GM12878 (cell line): ENCODE measurements at regions not wholly inside any gene's neighbourhood (a gene's known extent, or its start where the extent isn't known, plus 50 kb on each side); places are given as distances from the start of the nearest gene placed in this dataset.

Experiments
- ATAC-seq: fragments of 200-7000 bp; cut with Tn5 transposase; 3 replicates; pipeline ENCODE4 v1.9.1; 2020; ENCODE audit warnings: mild to moderate bottlenecking, moderate library complexity
- BruUV-seq: library from RNA; stranded (reverse); fragments of 400-500 nt; replicated peaks from 2 replicates; lab custom pipeline; 2021; lab: Mats Ljungman, UMichigan
- CTCF ChIA-PET: fragments of 300-600 bp; sonication (Branson Sonifier 250); formaldehyde crosslinking; extraction: SDS; loops from one replicate; lab custom pipeline; 2021; ENCODE audit warnings: inconsistent platforms; lab: Yijun Ruan, JAX
- POLR2A ChIA-PET: fragments of 350-600 bp; formaldehyde crosslinking; extraction: SDS; loops from one replicate; lab custom pipeline; 2021; ENCODE audit warnings: inconsistent platforms; lab: Charles Lee
- RAD21 ChIA-PET: fragments of 300-600 bp; sonication (Branson Sonifier 250); formaldehyde crosslinking; loops from one replicate; lab custom pipeline; 2023; ENCODE audit warnings: antibody characterized with exemption; ENCODE audit not compliant: unreplicated experiment; lab: Charles Lee
- SMC1A ChIA-PET: fragments of 300-600 bp; sonication (Branson Sonifier 250); formaldehyde crosslinking; loops from one replicate; lab custom pipeline; 2023; ENCODE audit not compliant: unreplicated experiment, uncharacterized antibody; lab: Charles Lee
- DNase-seq: peaks from one replicate; pipeline ENCODE4 v3.0.0-alpha.2; 2011; ENCODE audit warnings: low read depth, low spot score
- FAIRE-seq: peaks from 3 replicates; lab custom pipeline; 2011; peaks lifted over from hg19 to GRCh38; lab: Jason Lieb, UNC
- H2AFZ ChIP-seq: 2 replicates; pipeline ENCODE4 v1.6.0; 2011; ENCODE audit warnings: low read depth, low read length, control low read depth; ENCODE audit not compliant: control insufficient read depth
- H3K27ac ChIP-seq: 2 replicates; pipeline ENCODE4 v1.5.1; 2011; ENCODE audit warnings: control low read depth; ENCODE audit not compliant: control insufficient read depth, insufficient read depth
- H3K27me3 ChIP-seq, 2 experiments: replicated peaks in 1 of 2; 2 replicates each; pipeline versions ENCODE4 v1.6.0 to v1.6.1; 2011; ENCODE audit warnings: low read length in 1 of 2; ENCODE audit not compliant: control insufficient read depth in 2 of 2, insufficient read depth in 2 of 2
- H3K36me3 ChIP-seq, 2 experiments: 2 replicates each; pipeline ENCODE4 v1.5.1; 2011; ENCODE audit warnings: low read length in 1 of 2; ENCODE audit not compliant: control insufficient read depth in 2 of 2, insufficient read depth in 2 of 2
- H3K4me1 ChIP-seq: 2 replicates; pipeline ENCODE4 v1.6.1; 2011; ENCODE audit warnings: mild to moderate bottlenecking, low read length, moderate library complexity, mixed read lengths; ENCODE audit not compliant: control insufficient read depth, insufficient read depth
- H3K4me2 ChIP-seq: 2 replicates; pipeline ENCODE4 v1.6.0; 2011; ENCODE audit warnings: control low read depth; ENCODE audit not compliant: control insufficient read depth, insufficient read depth
- H3K4me3 ChIP-seq: fragments of 200-600 bp; sonication (generic); 2 replicates; pipeline ENCODE4 v1.5.1; 2016
- H3K79me2 ChIP-seq: 2 replicates; pipeline ENCODE4 v1.6.0; 2011; ENCODE audit warnings: low read length; ENCODE audit not compliant: control insufficient read depth, insufficient read depth
- H3K9ac ChIP-seq: 2 replicates; pipeline ENCODE4 v1.8.0; 2011; ENCODE audit warnings: low read length, control low read depth, mixed read lengths; ENCODE audit not compliant: control insufficient read depth, insufficient read depth
- H3K9me3 ChIP-seq: replicated peaks from 3 replicates; pipeline ENCODE4 v1.5.1; 2011; ENCODE audit warnings: mild to moderate bottlenecking, low read length; ENCODE audit not compliant: control insufficient read depth, insufficient read depth
- H4K20me1 ChIP-seq: 2 replicates; pipeline ENCODE4 v1.6.0; 2011; ENCODE audit not compliant: control insufficient read depth, insufficient read depth
- BCL11A ChIP-seq: IDR thresholded peaks from 2 replicates; pipeline ENCODE4 v1.6.1; 2011; ENCODE audit warnings: low read depth, low read length
- BRCA1 ChIP-seq: IDR thresholded peaks from 2 replicates; pipeline ENCODE4 v1.6.1; 2011; ENCODE audit warnings: low read depth, low read length, improper control_type of control experiment
- CBX5 ChIP-seq: sonication (generic); IDR thresholded peaks from 2 replicates; pipeline ENCODE4 v1.6.1; 2016; ENCODE audit warnings: low read depth, moderate library complexity, mild to moderate bottlenecking, inconsistent platforms
- ETV6 ChIP-seq, 2 experiments: fragments of 450-650 bp in 1 of 2; IDR thresholded peaks in 1 of 2; conservative IDR thresholded peaks in 1 of 2; 2 replicates each; pipeline ENCODE4 v1.6.1; 2014; ENCODE audit warnings: antibody characterized with exemption in 1 of 2, borderline replicate concordance in 1 of 2, low read depth in 1 of 2, mild to moderate bottlenecking in 1 of 2, moderate library complexity in 1 of 2
- FOXK2 ChIP-seq: fragments of 450-650 bp; IDR thresholded peaks from 2 replicates; pipeline ENCODE4 v1.6.1; 2017; ENCODE audit warnings: mild to moderate bottlenecking, moderate library complexity
- MLLT1 ChIP-seq: fragments of 450-650 bp; IDR thresholded peaks from 2 replicates; pipeline ENCODE4 v1.6.1; 2016; ENCODE audit warnings: mild to moderate bottlenecking
- POU2F2 ChIP-seq: IDR thresholded peaks from 3 replicates; pipeline ENCODE4 v1.6.1; 2011; ENCODE audit warnings: low read depth, mild to moderate bottlenecking, low read length, borderline replicate concordance
- RBBP5 ChIP-seq: fragments of 200-600 bp; sonication (generic); conservative IDR thresholded peaks from 2 replicates; pipeline ENCODE4 v1.6.1; 2016
- RELA ChIP-seq: fragments of 450-650 bp; IDR thresholded peaks from 2 replicates; pipeline ENCODE4 v1.8.0; 2014; ENCODE audit warnings: borderline replicate concordance; ENCODE audit not compliant: partially characterized antibody
- RUNX3 ChIP-seq: IDR thresholded peaks from 2 replicates; pipeline ENCODE4 v1.6.1; 2012; ENCODE audit warnings: low read length, inconsistent platforms
- SUPT20H ChIP-seq: IDR thresholded peaks from 2 replicates; pipeline ENCODE4 v1.6.1; 2011; ENCODE audit warnings: low read depth, mild to moderate bottlenecking, low read length, moderate library complexity, borderline replicate concordance; ENCODE audit not compliant: control insufficient read depth
- TBL1XR1 ChIP-seq: IDR thresholded peaks from 2 replicates; pipeline ENCODE4 v1.6.1; 2012; ENCODE audit warnings: low read depth, low read length, improper control_type of control experiment
- ZNF622 ChIP-seq: fragments of 450-650 bp; IDR thresholded peaks from 2 replicates; pipeline ENCODE4 v1.6.1; 2017; ENCODE audit warnings: mild to moderate bottlenecking, inconsistent platforms
- WGBS: methylation state at CpG from one replicate; pipeline ENCODE4 v1.1.6; 2016; ENCODE audit warnings: low lambda C conversion rate; ENCODE audit not compliant: insufficient replicate concordance, insufficient coverage; ENCODE audit errors: missing lambda C conversion rate; 5-methylcytosine and 5-hydroxymethylcytosine counted together
- in situ Hi-C: fragments of 300-500 bp; cut with MboI; formaldehyde crosslinking; loops from 9 replicates; pipeline ENCODE4 v1.14.3; 2018; ENCODE audit warnings: mixed read lengths
- intact Hi-C: fragments of 100-400 bp; cut with micrococcal nuclease; formaldehyde crosslinking; loops from one replicate; pipeline ENCODE4 v1.14.2; 2022; ENCODE audit not compliant: unreplicated experiment

GRCh38 chr7:156282816-156283215, 357.8 kb upstream of the RNF32 start:
- Histone ChIP-seq H3K36me3 (no peaks in the 10 kb centered on the region), H3K9me3 (no peaks in the 10 kb centered on the region), H2AFZ (no peak overlapping the region), H4K20me1 (no peaks in the 10 kb centered on the region), H3K4me3 (no peak overlapping the region), H3K9ac (no peak overlapping the region), H3K79me2 (no peaks in the 10 kb centered on the region), H3K27me3 (no peaks in the 10 kb centered on the region), H3K27ac (no peak overlapping the region), H3K4me1 (no peaks in the 10 kb centered on the region), H3K4me2 (no peak overlapping the region)
- FAIRE-seq (no peak), DNase-seq (no peak), ATAC-seq (no peak)
- TF ChIP-seq MLLT1: no peak
- TF ChIP-seq CBX5: 0 out of 2 replicates have a peak, but pooled peaks have one; percentile 32
- TF ChIP-seq RUNX3: no peak
- no peak for TF ChIP-seq RBBP5
- TF ChIP-seq SUPT20H: no peak
- in situ Hi-C loops: no loop called here
- CTCF ChIA-PET: no interaction called here
- no TSS peak for BruUV-seq
- intact Hi-C loops: no loop called here
- 56% methylated on average over 2 of the region's 2 CpGs for WGBS
- POLR2A ChIA-PET: no interaction called here
- RAD21 ChIA-PET: no interaction called here
- SMC1A ChIA-PET: no interaction called here

GRCh38 chr7:156279635-156280034, 360.9 kb upstream of the RNF32 start:
- Histone ChIP-seq H3K9ac (no peak overlapping the region), H3K4me1 (no peaks in the 10 kb centered on the region), H2AFZ (no peak overlapping the region), H3K27ac (no peak overlapping the region), H4K20me1 (no peaks in the 10 kb centered on the region), H3K36me3 (no peaks in the 10 kb centered on the region), H3K4me3 (no peak overlapping the region), H3K79me2 (no peaks in the 10 kb centered on the region), H3K4me2 (no peak overlapping the region), H3K9me3 (no peaks in the 10 kb centered on the region), H3K27me3 (no peaks in the 10 kb centered on the region)
- ATAC-seq: no peak
- no peak for DNase-seq
- FAIRE-seq: no peak
- RAD21 ChIA-PET: no interaction called here
- no TSS peak for BruUV-seq
- WGBS: 9% methylated on average over 4 of the region's 4 CpGs
- SMC1A ChIA-PET: no interaction called here
- intact Hi-C loops (no loop called here), in situ Hi-C loops (no loop called here)
- CTCF ChIA-PET: no interaction called here
- POLR2A ChIA-PET: no interaction called here
- TF ChIP-seq ZNF622 (no peak), POU2F2 (no peak), ETV6 (conservative IDR thresholded peaks at IDR 0.05 in 1 of 2, IDR thresholded peaks at IDR 0.05 in 1 of 2; ENCODE audit: borderline replicate concordance in 1 of 2, low read depth in 1 of 2) (no peak), FOXK2 (no peak), RELA (no peak), TBL1XR1 (no peak), RBBP5 (no peak), BCL11A (no peak), BRCA1 (no peak)
